Nucleus accumbens (tissue), 56 donors: ENCODE measurements at regions not wholly inside any gene's neighbourhood (a gene's known extent, or its start where the extent isn't known, plus 50 kb on each side); places are given as distances from the start of the nearest gene placed in this dataset.
"Not testable (repeated sequence)": the region's sequence is repeated elsewhere in the genome, so short reads cannot be mapped to it uniquely, and the experiment has no call there.

Experiments
- DNase-seq, 56 donors: peaks; one replicate each; lab custom pipeline; 2025; lab: John Stamatoyannopoulos, UW

- DNase-seq = no peak
Measured at GRCh38 chr7:8314566-8314965, 52.6 kb upstream of the ICA1 start.

- no peak for DNase-seq
Measured at GRCh38 chr7:8319115-8319514, 57.1 kb upstream of the ICA1 start.

GRCh38 chr7:8320174-8320573, 58.2 kb upstream of the ICA1 start:
- DNase-seq = no peak

- DNase-seq = no peak
Measured at GRCh38 chr7:8321312-8321711, 59.3 kb upstream of the ICA1 start.

GRCh38 chr7:8322667-8323066, 60.7 kb upstream of the ICA1 start:
- DNase-seq = no peak

GRCh38 chr7:8325067-8325466, 63.1 kb upstream of the ICA1 start:
- no peak for DNase-seq

GRCh38 chr7:8327199-8327598, 65.2 kb upstream of the ICA1 start:
- DNase-seq = no peak

GRCh38 chr7:8338206-8338605, 76.2 kb upstream of the ICA1 start:
- DNase-seq = no peak

GRCh38 chr7:8343556-8343955, 81.6 kb upstream of the ICA1 start:
- peak in 11 of 56 donors; percentile 1 to 21 (median 7) for DNase-seq

GRCh38 chr7:8347395-8347794, 85.4 kb upstream of the ICA1 start:
- not testable (repeated sequence) for DNase-seq

GRCh38 chr7:8351654-8352053, 81.8 kb upstream of the NXPH1 start:
- DNase-seq = not testable (repeated sequence)

- DNase-seq = no peak
Measured at GRCh38 chr7:8353991-8354390, 79.4 kb upstream of the NXPH1 start.

- DNase-seq = no peak
Measured at GRCh38 chr7:8354503-8354902, 78.9 kb upstream of the NXPH1 start.

GRCh38 chr7:8356071-8356470, 77.3 kb upstream of the NXPH1 start:
- DNase-seq = no peak

- DNase-seq = no peak
Measured at GRCh38 chr7:8357536-8357935, 75.9 kb upstream of the NXPH1 start.

- peak in 2 of 56 donors; percentile 1 to 8 for DNase-seq
Measured at GRCh38 chr7:8360564-8361153, 72.8 kb upstream of the NXPH1 start.

- DNase-seq = no peak
Measured at GRCh38 chr7:8362723-8363369, 70.6 kb upstream of the NXPH1 start.

GRCh38 chr7:8363407-8364015, 69.9 kb upstream of the NXPH1 start:
- DNase-seq = no peak

GRCh38 chr7:8365499-8366110, 67.8 kb upstream of the NXPH1 start:
- peak in 2 of 56 donors; percentile 3 to 12 for DNase-seq

- not testable (repeated sequence) for DNase-seq
Measured at GRCh38 chr7:8368007-8368406, 65.4 kb upstream of the NXPH1 start.

GRCh38 chr7:8371742-8372141, 61.7 kb upstream of the NXPH1 start:
- DNase-seq = no peak

GRCh38 chr7:8373851-8374250, 59.6 kb upstream of the NXPH1 start:
- no peak for DNase-seq
